Activated CD4-positive, alpha-beta T cell treated with anti-CD3 and anti-CD28 coated beads, Interleukin-2, Interleukin-4, amounts not matched to agents 100 ng/mL and 50 ng/mL, durations not matched to agents 16 hours and 8 hours (primary cell): ENCODE measurements at regions not wholly inside any gene's neighbourhood (a gene's known extent, or its start where the extent isn't known, plus 50 kb on each side); places are given as distances from the start of the nearest gene placed in this dataset.

Experiments used
- DNase-seq: peaks from one replicate; pipeline ENCODE4 v3.0.0-alpha.2; 2020; ENCODE audit warnings: low spot score

DNA sequence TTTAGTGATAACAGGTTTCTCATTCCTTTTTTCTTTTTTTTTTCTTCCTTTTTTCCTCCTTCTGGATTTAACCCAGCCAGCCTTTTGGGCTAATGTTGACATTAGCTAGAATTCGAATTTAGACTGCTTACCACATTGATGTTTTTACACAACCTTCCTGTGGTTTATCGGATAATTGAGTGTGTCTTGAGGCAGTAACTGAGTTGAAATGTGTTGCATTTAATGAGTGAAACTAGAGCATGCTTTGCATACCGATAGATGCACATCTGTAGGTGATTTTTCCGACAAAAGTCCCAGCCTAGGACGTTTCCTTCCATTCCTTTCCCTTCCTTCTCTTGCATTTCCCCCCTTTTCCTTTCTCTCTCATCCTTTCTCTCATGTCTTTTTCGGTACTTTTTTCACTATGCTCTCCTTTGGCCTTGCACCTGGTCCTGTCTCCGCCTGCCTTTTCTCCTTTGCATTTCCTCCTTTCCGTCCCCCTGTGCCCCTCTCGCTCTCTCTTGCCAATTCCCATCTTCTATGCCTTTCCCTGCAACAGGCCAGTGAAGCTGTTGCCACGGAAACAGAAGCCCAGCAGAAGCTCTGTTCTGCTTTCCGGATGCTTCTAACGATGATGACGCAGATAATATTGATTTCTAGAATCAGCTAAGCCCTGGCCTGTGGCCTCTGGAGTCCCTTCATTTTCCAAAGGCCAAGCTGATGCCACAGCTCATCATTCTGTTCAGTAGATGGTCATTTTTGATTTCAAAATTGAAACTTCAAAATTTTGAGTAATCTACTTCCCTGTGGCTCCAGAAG lies 76.1 kb downstream of the SLC25A47 start:
- DNase-seq, result no peak

DNA sequence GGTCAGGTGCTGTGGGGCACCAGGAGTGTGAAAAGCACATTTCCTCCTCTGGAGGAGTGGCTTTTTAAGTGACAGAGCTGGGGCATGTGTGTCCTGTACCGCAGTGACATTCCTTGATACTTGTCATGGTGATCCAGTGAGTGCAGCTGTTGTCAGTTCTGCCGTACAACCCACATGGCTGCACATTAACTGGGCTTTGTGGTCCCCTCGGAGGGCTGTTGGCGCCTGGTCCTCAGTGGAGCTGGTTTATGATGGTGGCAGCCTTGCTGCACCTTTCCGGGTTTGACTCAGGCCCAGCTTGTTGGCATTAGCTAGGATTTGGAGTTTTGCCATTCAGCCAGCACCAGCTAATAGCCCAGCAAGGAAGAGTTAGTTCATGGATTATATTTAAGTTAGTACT lies 77.0 kb downstream of the SLC25A47 start:
- DNase-seq, result no peak

DNA sequence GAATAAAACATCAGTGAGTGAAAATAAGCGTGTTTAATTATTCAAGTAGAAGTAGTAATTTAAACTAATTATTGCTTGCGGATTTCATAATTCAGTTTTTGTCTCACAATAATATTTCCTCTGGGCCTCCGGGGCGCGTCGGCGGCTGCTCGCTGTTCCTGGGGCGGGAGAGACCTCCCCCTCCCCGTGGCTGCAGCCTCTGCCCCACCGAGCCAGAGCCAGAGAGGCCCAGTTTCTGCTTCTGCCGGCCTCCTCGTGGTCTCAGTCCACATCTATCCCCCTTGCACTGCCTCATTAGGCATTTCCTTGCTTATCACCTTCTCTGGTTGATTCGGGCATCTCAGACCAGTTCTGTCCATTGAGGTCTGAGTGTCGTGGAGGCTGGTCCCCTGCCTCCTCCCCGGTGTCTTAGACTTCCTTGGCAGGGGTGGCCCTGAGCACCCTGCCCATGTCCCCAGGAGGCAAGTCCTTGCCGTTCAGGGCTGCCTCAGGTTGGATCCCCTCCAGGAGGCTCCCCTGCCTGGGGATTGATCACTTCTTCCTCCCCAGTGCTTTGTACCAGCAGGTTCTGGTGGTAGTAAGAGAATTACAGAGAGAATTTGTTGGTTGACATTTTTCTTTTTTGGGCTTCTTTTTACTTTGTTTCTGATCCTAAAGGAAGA lies 78.0 kb downstream of the SLC25A47 start:
- no peak for DNase-seq

DNA sequence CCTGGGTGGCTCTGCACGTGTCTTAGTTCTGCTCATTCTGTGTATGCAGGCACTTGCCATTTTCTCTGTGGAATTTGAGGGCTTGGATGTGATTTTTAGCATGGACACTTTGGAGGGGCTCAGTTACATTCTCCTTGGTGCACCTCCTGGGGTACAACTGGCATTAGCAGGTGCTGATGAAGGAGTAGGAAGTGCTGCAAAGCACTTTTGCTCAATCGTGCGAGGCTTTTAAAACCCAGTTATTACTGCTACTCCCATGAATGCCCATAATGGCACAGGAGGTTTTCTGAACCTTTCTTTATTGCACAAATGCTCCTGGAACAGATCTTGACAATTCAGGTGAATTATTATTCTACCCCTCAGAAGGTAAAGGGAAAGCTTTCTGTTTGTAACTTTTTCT lies 78.7 kb downstream of the SLC25A47 start:
- no peak for DNase-seq

DNA sequence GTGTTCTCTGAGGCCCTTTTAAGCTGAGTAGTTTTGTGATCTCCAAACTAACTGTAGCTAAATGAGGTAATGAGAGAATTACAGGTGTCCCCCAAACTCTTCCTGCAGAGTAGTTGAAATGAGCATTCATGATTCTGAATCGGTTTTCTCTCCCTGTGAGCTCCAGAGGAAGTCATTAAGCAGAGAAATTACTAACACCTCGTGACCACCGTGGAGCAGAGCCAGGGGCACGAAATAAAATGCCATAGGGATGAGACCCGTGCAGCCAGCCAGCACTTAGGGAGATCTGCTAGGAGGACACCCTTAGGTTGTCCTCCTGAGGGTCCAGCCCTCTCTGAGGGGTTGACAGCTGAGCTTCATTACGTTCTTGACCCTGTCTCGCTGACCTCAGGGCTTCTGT lies 79.5 kb downstream of the SLC25A47 start:
- DNase-seq, result no peak

DNA sequence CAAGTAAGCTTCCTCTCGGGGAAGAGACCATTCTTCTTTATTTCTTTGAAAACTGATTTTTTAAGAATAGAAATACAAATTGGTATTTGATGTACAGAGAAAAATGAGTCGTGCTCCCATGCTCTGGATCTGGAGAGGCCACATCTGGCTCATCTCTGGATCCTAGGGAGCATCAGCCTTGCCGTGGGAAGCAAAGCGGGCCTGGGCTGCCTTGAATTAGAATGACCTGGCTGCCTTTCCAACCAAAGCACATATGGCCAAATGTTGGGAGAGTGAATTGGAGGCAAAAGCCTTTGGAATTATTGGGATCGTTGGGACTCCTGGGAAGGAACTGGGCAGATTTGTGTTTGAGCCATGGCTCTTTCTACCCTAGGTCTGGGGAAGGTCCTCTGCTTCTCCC lies 80.0 kb downstream of the SLC25A47 start:
- DNase-seq, result no peak

DNA sequence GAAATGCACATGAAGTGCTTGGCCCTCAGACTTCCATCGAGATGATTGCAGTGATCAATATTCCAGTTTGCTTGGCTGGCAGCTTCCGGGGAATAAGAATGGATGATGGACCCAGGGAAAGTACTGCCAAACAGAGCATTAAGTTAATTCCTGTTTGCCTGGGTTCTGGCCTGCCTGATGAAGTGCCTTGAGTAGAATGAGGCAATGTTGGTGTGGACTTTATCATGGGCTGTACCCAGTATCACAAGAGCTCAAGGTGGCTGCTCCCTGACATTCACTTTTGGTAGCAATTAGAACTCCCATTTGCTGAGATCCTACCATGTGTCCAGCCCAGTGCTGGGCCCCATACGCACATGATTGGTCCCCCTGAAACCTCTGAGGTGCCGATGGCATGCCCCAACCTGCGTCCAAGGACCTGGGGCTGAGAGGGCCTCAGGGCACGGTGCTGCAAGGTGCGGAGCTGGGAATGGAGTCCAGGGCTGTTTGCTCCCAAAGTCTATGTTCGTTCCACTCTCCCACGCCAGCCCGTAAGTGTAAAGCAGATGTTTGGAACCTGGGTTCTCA lies 80.7 kb downstream of the SLC25A47 start:
- DNase-seq, result no peak

DNA sequence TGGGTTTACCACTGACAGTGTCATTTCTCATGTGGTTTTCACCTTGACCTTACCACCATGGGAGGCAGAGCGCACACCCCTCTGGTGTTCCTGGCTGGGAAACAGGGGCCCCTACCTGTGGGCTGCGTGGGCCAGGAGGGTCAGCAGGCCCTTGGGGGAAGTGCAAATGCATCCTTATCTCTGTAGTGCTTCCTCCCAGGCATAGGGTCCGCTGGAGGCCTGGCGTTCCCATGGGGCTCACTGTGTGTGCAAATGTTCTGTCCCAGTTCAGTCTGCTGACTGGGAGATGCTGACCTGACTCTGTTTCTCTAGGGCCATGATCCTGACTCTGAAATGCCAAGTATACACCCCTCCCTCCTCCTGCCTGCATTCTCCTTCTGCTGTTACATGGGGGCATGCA lies 81.3 kb downstream of the SLC25A47 start:
- DNase-seq, result no peak

DNA sequence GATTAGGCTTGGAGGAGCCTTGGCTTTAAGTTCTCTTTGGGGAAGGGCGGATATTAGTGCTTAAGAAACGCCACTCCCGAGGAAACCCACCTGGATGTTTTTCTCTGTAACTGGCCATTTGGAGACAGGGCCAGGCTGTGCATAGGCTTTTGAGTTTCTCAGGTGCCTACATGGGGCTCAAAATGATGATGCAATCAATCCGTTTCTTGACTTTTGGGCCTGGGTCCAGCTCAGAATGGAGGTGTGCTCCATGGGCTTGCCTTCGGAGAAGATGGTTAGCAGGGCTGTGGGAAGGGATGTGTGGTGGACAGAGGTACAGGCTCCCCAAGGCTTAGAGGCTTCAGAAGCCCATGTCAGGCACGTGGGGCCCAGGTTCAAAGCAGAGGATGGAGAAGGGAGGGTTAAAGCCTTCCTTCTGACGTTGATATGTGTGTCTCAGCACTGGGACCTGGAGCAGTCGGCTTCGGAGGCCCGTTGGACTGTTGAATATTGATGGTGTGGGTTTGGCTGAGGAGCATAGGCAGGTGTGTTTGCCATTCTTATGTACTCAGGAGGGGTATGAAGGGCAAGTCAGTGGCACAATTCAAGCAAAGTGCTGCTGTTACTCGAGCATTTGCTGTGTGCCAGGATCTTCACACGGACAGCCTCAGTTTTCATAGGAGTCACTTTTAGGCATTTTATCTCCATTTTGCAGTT lies 82.8 kb downstream of the SLC25A47 start:
- DNase-seq, result no peak

DNA sequence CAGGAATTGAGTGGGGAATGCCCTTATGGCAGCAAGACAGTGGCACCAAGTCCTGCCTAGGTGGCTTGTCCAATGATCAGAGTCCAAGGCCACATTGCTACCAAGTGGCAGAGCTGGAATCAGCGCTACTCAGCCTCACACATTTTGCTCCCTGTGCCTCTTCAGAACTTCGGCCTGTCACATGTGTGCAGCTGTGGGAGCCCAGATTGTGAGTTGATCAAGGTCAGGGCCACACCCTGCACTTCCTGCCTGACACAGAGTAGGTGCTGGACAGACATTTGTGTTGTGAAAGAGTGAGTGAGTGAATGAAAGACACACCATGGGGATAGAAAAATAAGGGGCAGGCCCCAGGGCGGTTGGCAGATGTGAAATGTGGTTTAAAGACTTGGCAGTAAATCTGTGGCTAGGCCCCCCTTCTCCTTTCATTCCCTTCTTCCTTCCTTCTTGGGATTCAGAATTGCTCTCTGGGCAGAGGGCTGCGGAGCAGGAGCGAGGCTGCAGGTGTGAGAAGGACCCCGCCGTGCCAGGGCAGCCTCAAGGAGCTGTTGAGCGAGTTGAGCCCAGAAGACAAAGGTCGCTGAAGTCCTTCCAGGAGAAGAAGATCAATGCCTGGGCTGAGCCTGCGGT lies 83.5 kb downstream of the SLC25A47 start:
- peak; percentile 10 for DNase-seq

DNA sequence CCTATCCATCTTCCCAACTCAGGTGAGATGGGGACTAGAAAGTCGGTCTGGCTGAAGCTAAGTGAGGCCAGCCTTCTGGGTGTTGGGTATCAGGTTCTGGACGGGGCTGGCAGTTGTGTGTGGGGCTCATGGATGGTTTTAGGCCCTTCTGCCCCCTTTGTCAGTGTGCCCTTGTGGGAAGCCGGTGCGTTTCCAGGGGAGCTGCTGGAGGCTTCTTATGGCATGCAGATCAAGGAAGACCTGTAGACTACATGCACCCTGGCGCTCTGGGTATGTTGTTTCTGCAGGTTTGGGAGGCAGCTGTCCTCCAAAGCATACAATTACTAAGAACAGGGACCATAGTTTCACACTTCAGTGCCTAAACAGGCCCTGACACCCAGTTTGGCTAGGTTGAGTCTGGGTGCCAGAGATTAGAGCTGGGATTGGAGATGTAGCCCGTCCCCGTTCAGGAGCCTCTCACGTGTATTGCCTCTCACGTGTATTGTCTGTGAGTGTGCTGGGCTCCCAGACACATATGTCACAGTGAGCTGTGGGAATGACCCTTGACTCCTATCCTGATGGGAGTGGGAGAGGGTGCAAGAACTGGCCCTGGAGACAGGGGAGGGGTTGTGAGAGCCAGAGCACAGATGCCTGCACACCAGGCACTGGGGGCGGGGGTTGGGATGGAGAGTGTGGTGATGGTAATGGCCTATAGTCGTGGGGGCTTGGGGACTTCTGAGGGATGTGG lies 84.4 kb downstream of the SLC25A47 start:
- no peak for DNase-seq

DNA sequence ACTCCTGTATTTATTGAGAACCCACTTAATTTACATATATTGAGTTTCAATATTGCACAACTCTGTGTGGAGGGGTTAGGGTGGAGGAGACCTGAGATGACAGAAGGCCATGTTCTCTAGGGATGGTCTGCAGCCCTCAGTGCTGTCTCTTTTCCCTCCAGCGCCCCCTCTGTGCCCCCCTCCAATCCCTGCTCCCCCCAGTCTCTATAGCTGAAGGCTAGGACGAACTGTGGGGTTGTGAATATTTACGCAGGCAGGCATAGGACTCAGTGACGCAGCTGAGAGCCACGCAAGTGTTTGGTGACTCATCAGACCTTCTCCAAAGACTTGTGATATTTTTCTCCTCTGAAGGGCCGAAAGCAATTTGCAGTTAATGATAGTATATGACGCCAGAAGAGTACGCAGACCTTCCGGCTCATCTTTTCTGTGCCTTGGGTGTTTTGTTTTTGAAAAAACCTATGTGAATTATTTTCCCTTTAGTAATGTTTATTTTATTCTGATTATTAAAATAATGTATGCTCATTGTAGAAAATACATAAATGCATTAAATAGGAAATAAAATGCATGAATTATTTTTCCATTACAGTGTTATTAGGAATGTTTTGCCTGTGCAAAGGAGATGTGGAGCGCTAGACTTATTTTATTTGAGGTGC lies 85.3 kb downstream of the SLC25A47 start:
- DNase-seq, result no peak

DNA sequence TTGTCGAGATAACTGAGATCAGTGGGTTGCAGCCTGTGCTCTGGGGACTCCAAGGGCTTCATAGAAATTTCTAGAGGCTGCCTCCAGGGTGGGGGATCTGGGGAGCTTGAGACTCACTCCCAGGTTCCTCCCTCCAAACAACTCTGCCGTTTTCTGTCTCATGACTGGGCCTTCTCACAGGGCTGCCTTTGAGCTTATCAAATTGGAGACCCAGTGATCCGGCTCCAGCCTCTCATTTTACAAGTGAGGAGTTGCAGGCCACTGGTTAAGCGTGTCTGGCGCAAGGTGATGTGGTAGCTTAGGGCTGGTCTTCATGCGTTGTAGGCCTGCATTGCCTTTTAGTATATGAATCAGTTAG lies 85.8 kb downstream of the SLC25A47 start:
- DNase-seq, result no peak

DNA sequence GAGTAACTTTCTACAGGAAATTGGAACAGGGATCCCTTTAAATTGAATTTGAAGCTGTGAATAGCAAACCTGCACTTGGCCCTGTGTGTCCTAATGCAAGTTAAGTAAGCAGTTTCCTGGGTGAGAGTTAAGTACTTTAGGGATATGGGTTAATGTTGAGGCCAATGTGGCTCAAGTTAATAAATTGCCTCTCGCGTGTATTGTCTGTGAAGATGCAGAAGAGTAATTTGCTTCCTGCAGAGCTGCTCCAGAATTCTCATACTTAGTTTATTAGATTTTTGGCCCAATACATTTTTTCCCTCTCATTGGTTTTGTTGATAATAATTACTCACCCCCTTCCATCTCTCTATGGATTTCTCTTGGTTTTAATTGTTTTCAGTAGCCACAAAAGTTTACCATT lies 86.5 kb downstream of the SLC25A47 start:
- DNase-seq, result no peak

DNA sequence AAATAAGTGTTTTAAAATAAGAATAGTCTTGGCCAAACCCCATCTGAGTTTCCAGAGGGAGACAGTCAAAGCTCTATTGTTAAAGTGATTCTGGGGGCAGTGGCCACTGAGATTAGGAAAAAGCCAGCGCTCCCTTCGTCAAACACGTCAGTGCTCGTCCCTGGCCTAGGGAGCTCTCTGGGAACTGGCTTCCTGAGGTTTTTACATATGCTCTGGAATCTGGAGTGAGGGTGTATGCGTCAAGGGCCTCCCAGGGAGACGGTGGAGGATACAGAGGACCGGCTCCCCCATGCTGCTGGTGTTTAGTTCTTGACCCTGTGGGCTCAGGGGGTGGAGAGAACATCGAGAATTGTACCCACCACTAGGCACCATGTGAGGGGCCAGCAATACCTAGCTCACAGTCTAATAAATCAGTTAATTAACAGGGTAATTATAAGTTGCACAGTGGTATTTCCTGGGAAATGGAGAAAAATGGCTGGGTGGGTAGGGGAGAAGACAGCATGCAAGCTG lies 87.0 kb downstream of the SLC25A47 start:
- DNase-seq, result no peak

DNA sequence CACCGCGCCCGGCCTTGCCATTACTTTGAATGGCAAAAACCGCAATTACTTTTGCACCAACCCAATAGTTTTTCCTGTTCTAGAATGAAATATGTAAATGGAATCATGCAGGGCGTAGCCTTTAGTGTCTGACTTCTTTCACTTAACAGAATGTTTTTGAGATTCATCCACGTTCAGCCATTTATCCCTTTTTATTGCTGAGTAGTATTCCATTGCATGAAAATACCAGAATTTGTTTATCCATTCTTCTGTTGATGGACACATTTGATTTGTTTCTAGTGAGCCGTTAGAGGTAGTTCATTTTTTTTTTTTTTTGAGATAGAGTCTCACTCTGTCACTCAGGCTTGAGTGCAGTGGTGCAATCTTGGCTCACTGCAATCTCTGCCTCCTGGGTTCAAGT lies 90.6 kb downstream of the SLC25A47 start:
- DNase-seq, result no peak

DNA sequence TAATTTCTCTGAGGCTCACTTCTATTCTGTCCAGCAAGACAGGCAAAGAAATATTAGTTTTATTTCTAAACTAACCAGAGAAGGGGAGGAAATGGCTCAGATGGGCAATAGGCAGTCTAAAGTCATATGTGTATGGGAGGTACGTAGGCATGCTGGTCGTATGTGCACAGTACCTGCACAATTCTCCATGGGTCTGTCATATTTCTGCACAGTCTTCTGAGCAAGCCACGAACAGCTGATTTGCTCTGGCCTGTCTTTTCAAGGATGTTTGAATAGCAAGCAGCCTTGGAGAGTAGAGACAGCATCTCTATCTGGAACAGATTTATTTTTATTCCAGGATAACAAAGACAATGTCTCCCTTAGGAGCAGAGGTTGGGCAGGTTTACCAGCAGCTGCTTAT lies 92.1 kb downstream of the SLC25A47 start:
- DNase-seq, result no peak

DNA sequence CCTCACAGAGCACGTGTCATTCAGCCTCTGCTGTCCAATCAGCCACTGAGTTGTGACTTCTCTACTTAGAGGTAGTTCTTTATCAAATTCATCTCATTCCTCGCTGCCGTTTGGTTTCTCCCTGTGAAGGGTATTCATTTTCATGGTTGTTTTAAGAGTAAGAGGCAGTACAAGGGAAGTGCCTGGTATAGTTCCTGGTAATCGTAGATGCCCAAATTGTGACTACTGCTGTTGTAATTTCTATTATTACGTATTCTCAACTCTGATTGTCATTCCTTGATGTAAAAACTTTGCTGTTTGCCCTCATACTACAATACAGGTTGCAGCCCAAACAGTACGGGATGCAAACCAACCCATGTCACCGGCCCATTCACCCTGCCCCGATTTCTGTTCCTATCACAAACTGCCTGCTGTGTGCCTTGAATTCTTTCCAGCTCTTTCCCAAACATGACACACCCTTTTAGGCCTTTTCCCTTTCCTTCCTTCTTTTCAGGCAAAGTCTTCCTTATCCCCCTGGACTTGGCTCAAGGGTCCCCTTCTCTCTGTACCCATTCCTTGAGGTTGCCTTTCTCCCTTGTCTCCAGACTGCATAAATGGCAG lies 93.0 kb downstream of the SLC25A47 start:
- no peak for DNase-seq

DNA sequence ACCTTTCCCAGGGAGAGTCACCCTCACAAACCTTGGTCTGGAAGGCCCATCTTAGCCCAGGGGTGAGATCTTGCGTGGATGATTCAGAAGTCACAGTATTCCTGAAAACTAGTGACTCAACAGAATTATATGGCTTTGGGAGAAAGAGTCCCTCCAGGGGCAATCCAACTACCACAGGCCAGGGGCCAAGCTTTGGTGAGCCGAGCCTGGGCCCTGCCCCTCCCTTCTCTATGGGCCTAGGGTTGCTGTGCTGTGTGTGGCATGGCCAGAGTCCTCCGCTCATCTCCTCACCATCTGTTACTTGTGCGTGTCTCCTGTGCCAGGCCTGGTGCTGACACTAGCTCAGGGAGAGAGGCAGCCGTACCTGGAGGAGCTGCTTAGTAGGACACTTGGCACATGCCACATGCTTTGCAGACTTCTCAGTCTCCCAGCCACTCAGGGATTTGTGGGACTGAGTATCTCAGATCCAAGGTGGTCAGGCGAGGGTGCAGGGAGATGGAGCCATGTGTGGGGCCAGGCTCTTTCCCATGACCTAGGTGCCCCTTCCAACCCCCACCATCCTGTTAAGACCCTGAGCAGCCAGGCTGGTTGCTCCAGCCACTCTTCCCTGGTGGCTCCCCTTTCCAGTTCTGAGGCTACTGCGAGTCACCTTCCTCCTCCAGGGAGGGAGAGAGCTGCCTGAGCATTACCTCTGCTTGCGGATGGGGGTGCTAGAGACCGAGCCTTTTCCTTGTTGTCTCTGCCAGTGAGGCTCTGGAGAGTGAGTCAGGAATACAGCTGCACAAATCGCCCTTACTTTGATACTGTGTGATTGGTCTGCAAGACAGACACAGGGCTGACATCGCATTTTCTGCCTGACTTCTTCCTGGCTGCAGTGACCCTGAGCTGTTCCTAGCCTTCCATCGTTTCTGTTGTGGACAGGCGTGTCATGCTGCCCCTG lies 94.1 kb downstream of the SLC25A47 start:
- DNase-seq, result no peak

DNA sequence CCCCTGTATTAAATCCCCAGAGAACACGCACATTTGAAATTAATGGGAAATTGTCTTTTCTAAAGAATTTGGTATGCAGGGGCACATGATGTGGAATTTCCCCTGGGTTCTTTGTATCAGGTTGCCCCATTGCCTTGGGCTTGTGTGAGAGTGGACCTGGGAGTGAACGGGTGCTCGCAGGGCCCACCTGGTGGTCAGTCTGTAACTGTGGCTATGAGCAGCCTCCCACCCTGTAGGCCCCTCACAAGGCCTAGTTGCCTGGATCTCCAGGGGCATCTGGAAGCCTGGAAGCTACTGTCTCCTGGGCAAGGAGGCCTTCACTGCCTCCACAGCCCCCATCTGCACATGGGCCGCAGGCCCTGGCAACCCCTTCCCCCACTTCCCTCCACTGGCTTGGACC lies 96.7 kb downstream of the SLC25A47 start:
- DNase-seq, result no peak
